Nephron (organoid): ENCODE measurements at regions not wholly inside any gene's neighbourhood (a gene's known extent, or its start where the extent isn't known, plus 50 kb on each side); places are given as distances from the start of the nearest gene placed in this dataset.

Experiments used
- H3K27ac Mint-ChIP-seq, 3 experiments: 2 replicates each; pipeline ENCODE4 v1.8.0; 2020; ENCODE audit warnings: mixed read lengths in 3 of 3, mild to moderate bottlenecking in 2 of 3, moderate library complexity in 1 of 3
- H3K27me3 Mint-ChIP-seq: 2 replicates; pipeline ENCODE4 v1.8.0; 2021; ENCODE audit warnings: low read depth, mild to moderate bottlenecking, moderate library complexity, mixed read lengths
- H3K36me3 Mint-ChIP-seq: 2 replicates; pipeline ENCODE4 v1.8.0; 2020; ENCODE audit warnings: low read depth, mixed read lengths
- H3K4me1 Mint-ChIP-seq: 2 replicates; pipeline ENCODE4 v1.8.0; 2020; ENCODE audit warnings: mixed read lengths
- H3K4me3 Mint-ChIP-seq, 3 experiments: 2 replicates each; pipeline ENCODE4 v1.8.0; 2020; ENCODE audit warnings: mild to moderate bottlenecking in 3 of 3, mixed read lengths in 3 of 3, moderate library complexity in 2 of 3
- H3K9me3 Mint-ChIP-seq: 2 replicates; pipeline ENCODE4 v1.8.0; 2020; ENCODE audit warnings: mixed read lengths
- CTCF ChIP-seq, 3 experiments: fragments of 200-600 bp; sonication (generic); IDR thresholded peaks; one replicate each; pipeline ENCODE4 v1.5.0; 2021; ENCODE audit warnings: antibody characterized with exemption in 3 of 3; ENCODE audit not compliant: unreplicated experiment in 3 of 3

- Mint-ChIP-seq H3K9me3 (no peaks in the 10 kb centered on the region), H3K4me3 (no peak overlapping the region), H3K36me3 (no peaks in the 10 kb centered on the region), H3K27ac (no peak overlapping the region), H3K4me1 (no peaks in the 10 kb centered on the region), H3K27me3 (peaks cover 6% of the 10 kb centered on the region)
- no peak for TF ChIP-seq CTCF (IDR thresholded peaks at IDR 0.05; ENCODE audit: unreplicated experiment in 3 of 3)
Measured at GRCh38 chr3:117600112-117600511, 890.5 kb downstream of the TUSC7 start.

GRCh38 chr3:117600666-117601065 is 891.1 kb downstream of the TUSC7 start:
- no peak for TF ChIP-seq CTCF (IDR thresholded peaks at IDR 0.05; ENCODE audit: unreplicated experiment in 3 of 3)
- H3K27me3 Mint-ChIP-seq, result peaks cover 6% of the 10 kb centered on the region
- no peaks in the 10 kb centered on the region for H3K4me1 Mint-ChIP-seq
- H3K9me3 Mint-ChIP-seq, result no peaks in the 10 kb centered on the region
- no peak overlapping the region for H3K4me3 Mint-ChIP-seq
- H3K36me3 Mint-ChIP-seq, result no peaks in the 10 kb centered on the region
- no peak overlapping the region for H3K27ac Mint-ChIP-seq

- Mint-ChIP-seq H3K36me3 (no peaks in the 10 kb centered on the region), H3K27ac (peak overlapping the region in 1 of 3 experiments; percentile 1), H3K27me3 (peaks cover 6% of the 10 kb centered on the region), H3K4me1 (peaks cover 9% of the 10 kb centered on the region), H3K4me3 (no peak overlapping the region), H3K9me3 (no peaks in the 10 kb centered on the region)
- no peak for TF ChIP-seq CTCF (IDR thresholded peaks at IDR 0.05; ENCODE audit: unreplicated experiment in 3 of 3)
Measured at GRCh38 chr3:117602058-117602644, 892.6 kb downstream of the TUSC7 start.

- Mint-ChIP-seq H3K9me3 (no peaks in the 10 kb centered on the region), H3K27ac (no peak overlapping the region), H3K4me1 (peaks cover 11% of the 10 kb centered on the region), H3K36me3 (no peaks in the 10 kb centered on the region), H3K4me3 (no peak overlapping the region), H3K27me3 (peaks cover 6% of the 10 kb centered on the region)
- no peak for TF ChIP-seq CTCF (IDR thresholded peaks at IDR 0.05; ENCODE audit: unreplicated experiment in 3 of 3)
Measured at GRCh38 chr3:117603097-117603496, 893.5 kb downstream of the TUSC7 start.

GRCh38 chr3:117606866-117607265 is 897.3 kb downstream of the TUSC7 start:
- no peak for TF ChIP-seq CTCF (IDR thresholded peaks at IDR 0.05; ENCODE audit: unreplicated experiment in 3 of 3)
- Mint-ChIP-seq H3K9me3 (peaks cover 2% of the 10 kb centered on the region), H3K4me1 (peaks cover 16% of the 10 kb centered on the region), H3K27me3 (no peaks in the 10 kb centered on the region), H3K4me3 (no peak overlapping the region), H3K27ac (peak overlapping the region; percentile 15 to 60 (median 53)), H3K36me3 (no peaks in the 10 kb centered on the region)

GRCh38 chr3:117609330-117609729 is 899.8 kb downstream of the TUSC7 start:
- no peak for TF ChIP-seq CTCF (IDR thresholded peaks at IDR 0.05; ENCODE audit: unreplicated experiment in 3 of 3)
- H3K4me1 Mint-ChIP-seq, result peaks cover 16% of the 10 kb centered on the region
- no peak overlapping the region for H3K4me3 Mint-ChIP-seq
- H3K27me3 Mint-ChIP-seq, result no peaks in the 10 kb centered on the region
- H3K9me3 Mint-ChIP-seq, result peaks cover 2% of the 10 kb centered on the region
- H3K36me3 Mint-ChIP-seq, result no peaks in the 10 kb centered on the region
- no peak overlapping the region for H3K27ac Mint-ChIP-seq
